Tibial nerve (tissue), 4 donors: ENCODE measurements at regions not wholly inside any gene's neighbourhood (a gene's known extent, or its start where the extent isn't known, plus 50 kb on each side); places are given as distances from the start of the nearest gene placed in this dataset.

Experiments used
- DNase-seq, 2 donors: peaks; one replicate each; pipeline ENCODE4 v3.0.0-alpha.2; 2019; ENCODE audit warnings: low spot score in 2 of 2
- H3K27ac ChIP-seq, 4 donors: fragments of 200-600 bp; sonication (generic) in 3 of 4; one replicate each; pipeline ENCODE4 v1.5.1; 2017 to 2019; ENCODE audit warnings: mild to moderate bottlenecking in 1 of 4
- H3K27me3 ChIP-seq, 2 donors: fragments of 200-600 bp; sonication (generic) in 1 of 2; one replicate each; pipeline versions ENCODE4 v1.5.1 to v1.6.0; 2017 to 2019
- H3K36me3 ChIP-seq, 3 donors: fragments of 200-600 bp; sonication (generic); one replicate each; pipeline ENCODE4 v1.5.1; 2018 to 2019
- H3K4me1 ChIP-seq, 4 donors: fragments of 200-600 bp; sonication (generic) in 3 of 4; one replicate each; pipeline ENCODE4 v1.5.1; 2017 to 2019
- H3K4me3 ChIP-seq, 4 donors: fragments of 200-600 bp; sonication (generic) in 3 of 4; one replicate each; pipeline ENCODE4 v1.5.1; 2017 to 2019; ENCODE audit warnings: mild to moderate bottlenecking in 1 of 4, moderate library complexity in 1 of 4
- H3K9me3 ChIP-seq, 4 donors: fragments of 200-600 bp; sonication (generic) in 3 of 4; one replicate each; pipeline ENCODE4 v1.5.1; 2017 to 2019
- EP300 ChIP-seq, 2 donors: sonication (generic); formaldehyde crosslinking; IDR thresholded peaks; one replicate each; pipeline ENCODE4 v1.6.1; 2017; ENCODE audit warnings: antibody characterized with exemption in 2 of 2, mild to moderate bottlenecking in 1 of 2
- POLR2A ChIP-seq, 2 donors: fragments of 450-650 bp; IDR thresholded peaks; one replicate each; pipeline ENCODE4 v1.6.1; 2017; ENCODE audit warnings: antibody characterized with exemption in 2 of 2, mild to moderate bottlenecking in 2 of 2, moderate library complexity in 2 of 2
- WGBS, 2 donors: methylation state at CpG; one replicate each; pipeline ENCODE4 v1.1.5; 2018; 5-methylcytosine and 5-hydroxymethylcytosine counted together
- TF ChIP-seq, protein P1 (sequence below), 5 experiments: fragments of 200-600 bp in 3 of 5; fragments of 450-650 bp in 2 of 5; sonication (generic) in 3 of 5; IDR thresholded peaks; one replicate each; pipeline ENCODE4 v1.5.1; 2016 to 2019; ENCODE audit warnings: antibody characterized with exemption in 5 of 5, mild to moderate bottlenecking in 3 of 5, moderate library complexity in 2 of 5

GRCh38 chr1:187715483-187715882 is 886.7 kb downstream of the PLA2G4A start:
- DNase-seq: no peak
- Histone ChIP-seq H3K4me3 (no peak overlapping the region), H3K27me3 (no peaks in the 10 kb centered on the region), H3K9me3 (no peaks in the 10 kb centered on the region), H3K27ac (no peak overlapping the region), H3K4me1 (no peaks in the 10 kb centered on the region), H3K36me3 (no peaks in the 10 kb centered on the region)
- TF ChIP-seq POLR2A (IDR thresholded peaks at IDR 0.05) (no peak), EP300 (IDR thresholded peaks at IDR 0.05) (no peak)
- TF ChIP-seq, protein P1, sequence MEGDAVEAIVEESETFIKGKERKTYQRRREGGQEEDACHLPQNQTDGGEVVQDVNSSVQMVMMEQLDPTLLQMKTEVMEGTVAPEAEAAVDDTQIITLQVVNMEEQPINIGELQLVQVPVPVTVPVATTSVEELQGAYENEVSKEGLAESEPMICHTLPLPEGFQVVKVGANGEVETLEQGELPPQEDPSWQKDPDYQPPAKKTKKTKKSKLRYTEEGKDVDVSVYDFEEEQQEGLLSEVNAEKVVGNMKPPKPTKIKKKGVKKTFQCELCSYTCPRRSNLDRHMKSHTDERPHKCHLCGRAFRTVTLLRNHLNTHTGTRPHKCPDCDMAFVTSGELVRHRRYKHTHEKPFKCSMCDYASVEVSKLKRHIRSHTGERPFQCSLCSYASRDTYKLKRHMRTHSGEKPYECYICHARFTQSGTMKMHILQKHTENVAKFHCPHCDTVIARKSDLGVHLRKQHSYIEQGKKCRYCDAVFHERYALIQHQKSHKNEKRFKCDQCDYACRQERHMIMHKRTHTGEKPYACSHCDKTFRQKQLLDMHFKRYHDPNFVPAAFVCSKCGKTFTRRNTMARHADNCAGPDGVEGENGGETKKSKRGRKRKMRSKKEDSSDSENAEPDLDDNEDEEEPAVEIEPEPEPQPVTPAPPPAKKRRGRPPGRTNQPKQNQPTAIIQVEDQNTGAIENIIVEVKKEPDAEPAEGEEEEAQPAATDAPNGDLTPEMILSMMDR (IDR thresholded peaks at IDR 0.05): no peak

DNA sequence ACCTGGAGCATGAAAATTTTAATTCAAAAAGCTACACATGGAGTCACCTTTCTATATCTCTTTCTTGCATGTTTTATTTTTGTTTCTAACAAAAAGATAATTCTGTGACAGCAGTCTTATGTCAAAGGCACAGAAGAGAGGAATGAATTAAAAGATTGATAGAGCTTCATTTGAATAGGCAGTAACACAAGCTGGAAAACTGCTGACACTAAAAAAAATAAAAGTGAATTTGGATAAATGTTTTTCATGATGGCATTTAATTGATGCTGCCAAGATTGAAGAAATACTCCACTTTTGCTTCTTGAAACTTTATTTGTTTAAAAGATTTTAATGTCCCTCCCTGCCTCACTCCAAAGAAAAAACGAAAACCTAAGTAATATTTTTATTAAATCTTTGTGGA is 887.4 kb downstream of the PLA2G4A start:
- 79 to 83% methylated on average over 1 of the region's 1 CpG for WGBS, 2 donors

GRCh38 chr1:187718527-187718926 is 889.8 kb downstream of the PLA2G4A start:
- Histone ChIP-seq H3K4me1 (no peaks in the 10 kb centered on the region), H3K27me3 (no peaks in the 10 kb centered on the region), H3K36me3 (no peaks in the 10 kb centered on the region), H3K4me3 (no peak overlapping the region), H3K9me3 (no peaks in the 10 kb centered on the region), H3K27ac (no peak overlapping the region)
- 73 to 78% methylated on average over 3 of the region's 3 CpGs for WGBS, 2 donors
- no peak for DNase-seq
- TF ChIP-seq, protein P1 (IDR thresholded peaks at IDR 0.05): no peak
- no peak for TF ChIP-seq EP300 (IDR thresholded peaks at IDR 0.05)
- no peak for TF ChIP-seq POLR2A (IDR thresholded peaks at IDR 0.05)

More for the DNA sequence above, 887.4 kb downstream of the PLA2G4A start:
- Histone ChIP-seq H3K27me3 (no peaks in the 10 kb centered on the region), H3K9me3 (no peaks in the 10 kb centered on the region), H3K4me3 (no peak overlapping the region), H3K36me3 (no peaks in the 10 kb centered on the region), H3K4me1 (no peaks in the 10 kb centered on the region), H3K27ac (no peak overlapping the region)
- TF ChIP-seq, protein P1 (IDR thresholded peaks at IDR 0.05): no peak
- TF ChIP-seq POLR2A (IDR thresholded peaks at IDR 0.05) (no peak), EP300 (IDR thresholded peaks at IDR 0.05) (no peak)
- DNase-seq: no peak

DNA sequence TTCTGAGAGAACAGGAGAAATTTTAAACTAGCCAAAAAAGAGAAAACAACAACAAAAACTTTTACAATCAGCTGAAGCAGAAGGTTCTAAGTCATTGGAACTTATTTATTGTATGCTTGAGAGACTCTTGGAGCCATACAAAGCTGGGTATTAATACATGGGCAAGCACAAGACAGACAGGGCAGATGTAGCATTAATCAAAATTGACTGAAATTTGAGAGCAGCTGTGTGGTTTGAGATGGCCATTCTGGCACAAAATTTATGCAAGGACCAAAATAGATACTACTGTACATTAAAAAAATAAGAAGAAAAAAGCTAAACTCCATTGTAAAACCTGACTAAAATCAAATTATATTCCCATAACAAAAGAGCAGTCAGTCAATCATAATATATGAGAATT is 892.5 kb downstream of the PLA2G4A start:
- Histone ChIP-seq H3K9me3 (no peaks in the 10 kb centered on the region), H3K27me3 (no peaks in the 10 kb centered on the region), H3K4me1 (no peaks in the 10 kb centered on the region), H3K27ac (no peak overlapping the region), H3K4me3 (no peak overlapping the region), H3K36me3 (no peaks in the 10 kb centered on the region)
- no peak for DNase-seq
- TF ChIP-seq, protein P1 (IDR thresholded peaks at IDR 0.05): no peak
- no peak for TF ChIP-seq POLR2A (IDR thresholded peaks at IDR 0.05)
- no peak for TF ChIP-seq EP300 (IDR thresholded peaks at IDR 0.05)

GRCh38 chr1:187725216-187725615 is 896.5 kb downstream of the PLA2G4A start:
- WGBS, 2 donors: 62 to 69% methylated on average over 2 of the region's 2 CpGs
- no peak for DNase-seq
- Histone ChIP-seq H3K9me3 (no peaks in the 10 kb centered on the region), H3K4me1 (no peaks in the 10 kb centered on the region), H3K36me3 (no peaks in the 10 kb centered on the region), H3K27me3 (no peaks in the 10 kb centered on the region), H3K27ac (no peak overlapping the region), H3K4me3 (no peak overlapping the region)
- no peak for TF ChIP-seq EP300 (IDR thresholded peaks at IDR 0.05)
- TF ChIP-seq POLR2A (IDR thresholded peaks at IDR 0.05): no peak
- TF ChIP-seq, protein P1 (IDR thresholded peaks at IDR 0.05): no peak
